ENCODE measurements at regions not wholly inside any gene's neighbourhood (a gene's known extent, or its start where the extent isn't known, plus 50 kb on each side); places are given as distances from the start of the nearest gene placed in this dataset.

DNA sequence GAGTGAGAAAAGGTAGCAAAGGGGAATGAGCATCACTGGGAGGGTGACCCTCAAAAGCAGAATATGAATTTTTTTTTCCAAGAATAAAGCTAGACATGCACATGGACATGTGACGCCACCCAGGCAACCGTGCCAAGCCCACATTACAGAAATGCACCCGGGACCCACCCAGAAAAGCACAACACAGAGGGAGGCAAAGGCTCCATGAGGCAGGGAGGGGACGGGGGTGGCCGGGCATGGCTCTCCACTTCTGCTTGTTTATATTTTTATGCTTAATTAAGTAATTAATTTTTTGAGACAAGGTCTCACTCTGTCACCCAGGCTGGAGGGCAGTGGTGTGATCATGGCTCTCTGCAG, 1524.3 kb downstream of the BRD1 start:
- Histone ChIP-seq H3K4me1 (ENCODE audit: insufficient read depth) (no peaks in the 10 kb centered on the region), H3K79me2 (replicated peaks; ENCODE audit: insufficient read depth) (no peaks in the 10 kb centered on the region), H4K20me1 (replicated peaks; ENCODE audit: insufficient read depth) (no peaks in the 10 kb centered on the region), H3K27me3 (ENCODE audit: insufficient read depth) (no peaks in the 10 kb centered on the region), H2AFZ (no peak overlapping the region), H3F3A (replicated peaks; ENCODE audit: low read depth) (no peaks in the 10 kb centered on the region), H3K27ac (ENCODE audit: low read depth) (no peak overlapping the region), H3K4me3 (no peak overlapping the region), H3K36me3 (ENCODE audit: insufficient read depth) (no peaks in the 10 kb centered on the region), H3K9me2 (ENCODE audit: insufficient read depth) (no peaks in the 10 kb centered on the region), H3K4me2 (no peak overlapping the region)
- Mint-ChIP-seq H3K27me3 (ENCODE audit: insufficient read depth, low read depth, poor library complexity) (peaks cover 9% of the 10 kb centered on the region), H3K27ac (no peak overlapping the region), H3K4me1 (peaks cover 8% of the 10 kb centered on the region; the same call in 2 of the 3 replicates), H3K36me3 (ENCODE audit: low read depth) (no peaks in the 10 kb centered on the region; the same call in 2 of the 3 replicates), H3K4me3 (no peak overlapping the region), H3K9me3 (no peaks in the 10 kb centered on the region)
- ATAC-seq = no peak
- no peak for TF ChIP-seq EZH2 (IDR thresholded peaks at IDR 0.05; ENCODE audit: low read depth, unreplicated experiment)
- no peak for TF ChIP-seq EZH2phosphoT487 (IDR thresholded peaks at IDR 0.05; ENCODE audit: unreplicated experiment)
- no peak for TF ChIP-seq POLR2AphosphoS5 (IDR thresholded peaks at IDR 0.05; ENCODE audit: low read depth)
- no peak for TF ChIP-seq STAT1 (IDR thresholded peaks at IDR 0.05; ENCODE audit: unreplicated experiment)
- TF ChIP-seq, protein P1, sequence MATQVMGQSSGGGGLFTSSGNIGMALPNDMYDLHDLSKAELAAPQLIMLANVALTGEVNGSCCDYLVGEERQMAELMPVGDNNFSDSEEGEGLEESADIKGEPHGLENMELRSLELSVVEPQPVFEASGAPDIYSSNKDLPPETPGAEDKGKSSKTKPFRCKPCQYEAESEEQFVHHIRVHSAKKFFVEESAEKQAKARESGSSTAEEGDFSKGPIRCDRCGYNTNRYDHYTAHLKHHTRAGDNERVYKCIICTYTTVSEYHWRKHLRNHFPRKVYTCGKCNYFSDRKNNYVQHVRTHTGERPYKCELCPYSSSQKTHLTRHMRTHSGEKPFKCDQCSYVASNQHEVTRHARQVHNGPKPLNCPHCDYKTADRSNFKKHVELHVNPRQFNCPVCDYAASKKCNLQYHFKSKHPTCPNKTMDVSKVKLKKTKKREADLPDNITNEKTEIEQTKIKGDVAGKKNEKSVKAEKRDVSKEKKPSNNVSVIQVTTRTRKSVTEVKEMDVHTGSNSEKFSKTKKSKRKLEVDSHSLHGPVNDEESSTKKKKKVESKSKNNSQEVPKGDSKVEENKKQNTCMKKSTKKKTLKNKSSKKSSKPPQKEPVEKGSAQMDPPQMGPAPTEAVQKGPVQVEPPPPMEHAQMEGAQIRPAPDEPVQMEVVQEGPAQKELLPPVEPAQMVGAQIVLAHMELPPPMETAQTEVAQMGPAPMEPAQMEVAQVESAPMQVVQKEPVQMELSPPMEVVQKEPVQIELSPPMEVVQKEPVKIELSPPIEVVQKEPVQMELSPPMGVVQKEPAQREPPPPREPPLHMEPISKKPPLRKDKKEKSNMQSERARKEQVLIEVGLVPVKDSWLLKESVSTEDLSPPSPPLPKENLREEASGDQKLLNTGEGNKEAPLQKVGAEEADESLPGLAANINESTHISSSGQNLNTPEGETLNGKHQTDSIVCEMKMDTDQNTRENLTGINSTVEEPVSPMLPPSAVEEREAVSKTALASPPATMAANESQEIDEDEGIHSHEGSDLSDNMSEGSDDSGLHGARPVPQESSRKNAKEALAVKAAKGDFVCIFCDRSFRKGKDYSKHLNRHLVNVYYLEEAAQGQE (IDR thresholded peaks at IDR 0.05; ENCODE audit: unreplicated experiment) = no peak
- TF ChIP-seq, protein P2, sequence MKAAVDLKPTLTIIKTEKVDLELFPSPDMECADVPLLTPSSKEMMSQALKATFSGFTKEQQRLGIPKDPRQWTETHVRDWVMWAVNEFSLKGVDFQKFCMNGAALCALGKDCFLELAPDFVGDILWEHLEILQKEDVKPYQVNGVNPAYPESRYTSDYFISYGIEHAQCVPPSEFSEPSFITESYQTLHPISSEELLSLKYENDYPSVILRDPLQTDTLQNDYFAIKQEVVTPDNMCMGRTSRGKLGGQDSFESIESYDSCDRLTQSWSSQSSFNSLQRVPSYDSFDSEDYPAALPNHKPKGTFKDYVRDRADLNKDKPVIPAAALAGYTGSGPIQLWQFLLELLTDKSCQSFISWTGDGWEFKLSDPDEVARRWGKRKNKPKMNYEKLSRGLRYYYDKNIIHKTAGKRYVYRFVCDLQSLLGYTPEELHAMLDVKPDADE (IDR thresholded peaks at IDR 0.05) = no peak
- TF ChIP-seq, protein P3, sequence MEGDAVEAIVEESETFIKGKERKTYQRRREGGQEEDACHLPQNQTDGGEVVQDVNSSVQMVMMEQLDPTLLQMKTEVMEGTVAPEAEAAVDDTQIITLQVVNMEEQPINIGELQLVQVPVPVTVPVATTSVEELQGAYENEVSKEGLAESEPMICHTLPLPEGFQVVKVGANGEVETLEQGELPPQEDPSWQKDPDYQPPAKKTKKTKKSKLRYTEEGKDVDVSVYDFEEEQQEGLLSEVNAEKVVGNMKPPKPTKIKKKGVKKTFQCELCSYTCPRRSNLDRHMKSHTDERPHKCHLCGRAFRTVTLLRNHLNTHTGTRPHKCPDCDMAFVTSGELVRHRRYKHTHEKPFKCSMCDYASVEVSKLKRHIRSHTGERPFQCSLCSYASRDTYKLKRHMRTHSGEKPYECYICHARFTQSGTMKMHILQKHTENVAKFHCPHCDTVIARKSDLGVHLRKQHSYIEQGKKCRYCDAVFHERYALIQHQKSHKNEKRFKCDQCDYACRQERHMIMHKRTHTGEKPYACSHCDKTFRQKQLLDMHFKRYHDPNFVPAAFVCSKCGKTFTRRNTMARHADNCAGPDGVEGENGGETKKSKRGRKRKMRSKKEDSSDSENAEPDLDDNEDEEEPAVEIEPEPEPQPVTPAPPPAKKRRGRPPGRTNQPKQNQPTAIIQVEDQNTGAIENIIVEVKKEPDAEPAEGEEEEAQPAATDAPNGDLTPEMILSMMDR (conservative IDR thresholded peaks at IDR 0.05; ENCODE audit: low read depth in 2 of 2) = no peak
- TF ChIP-seq ZNF114 (CRISPR knock-in tag; IDR thresholded peaks at IDR 0.05) = no peak
- TF ChIP-seq JUNB (IDR thresholded peaks at IDR 0.05; ENCODE audit: unreplicated experiment) = no peak
- TF ChIP-seq, protein P4, sequence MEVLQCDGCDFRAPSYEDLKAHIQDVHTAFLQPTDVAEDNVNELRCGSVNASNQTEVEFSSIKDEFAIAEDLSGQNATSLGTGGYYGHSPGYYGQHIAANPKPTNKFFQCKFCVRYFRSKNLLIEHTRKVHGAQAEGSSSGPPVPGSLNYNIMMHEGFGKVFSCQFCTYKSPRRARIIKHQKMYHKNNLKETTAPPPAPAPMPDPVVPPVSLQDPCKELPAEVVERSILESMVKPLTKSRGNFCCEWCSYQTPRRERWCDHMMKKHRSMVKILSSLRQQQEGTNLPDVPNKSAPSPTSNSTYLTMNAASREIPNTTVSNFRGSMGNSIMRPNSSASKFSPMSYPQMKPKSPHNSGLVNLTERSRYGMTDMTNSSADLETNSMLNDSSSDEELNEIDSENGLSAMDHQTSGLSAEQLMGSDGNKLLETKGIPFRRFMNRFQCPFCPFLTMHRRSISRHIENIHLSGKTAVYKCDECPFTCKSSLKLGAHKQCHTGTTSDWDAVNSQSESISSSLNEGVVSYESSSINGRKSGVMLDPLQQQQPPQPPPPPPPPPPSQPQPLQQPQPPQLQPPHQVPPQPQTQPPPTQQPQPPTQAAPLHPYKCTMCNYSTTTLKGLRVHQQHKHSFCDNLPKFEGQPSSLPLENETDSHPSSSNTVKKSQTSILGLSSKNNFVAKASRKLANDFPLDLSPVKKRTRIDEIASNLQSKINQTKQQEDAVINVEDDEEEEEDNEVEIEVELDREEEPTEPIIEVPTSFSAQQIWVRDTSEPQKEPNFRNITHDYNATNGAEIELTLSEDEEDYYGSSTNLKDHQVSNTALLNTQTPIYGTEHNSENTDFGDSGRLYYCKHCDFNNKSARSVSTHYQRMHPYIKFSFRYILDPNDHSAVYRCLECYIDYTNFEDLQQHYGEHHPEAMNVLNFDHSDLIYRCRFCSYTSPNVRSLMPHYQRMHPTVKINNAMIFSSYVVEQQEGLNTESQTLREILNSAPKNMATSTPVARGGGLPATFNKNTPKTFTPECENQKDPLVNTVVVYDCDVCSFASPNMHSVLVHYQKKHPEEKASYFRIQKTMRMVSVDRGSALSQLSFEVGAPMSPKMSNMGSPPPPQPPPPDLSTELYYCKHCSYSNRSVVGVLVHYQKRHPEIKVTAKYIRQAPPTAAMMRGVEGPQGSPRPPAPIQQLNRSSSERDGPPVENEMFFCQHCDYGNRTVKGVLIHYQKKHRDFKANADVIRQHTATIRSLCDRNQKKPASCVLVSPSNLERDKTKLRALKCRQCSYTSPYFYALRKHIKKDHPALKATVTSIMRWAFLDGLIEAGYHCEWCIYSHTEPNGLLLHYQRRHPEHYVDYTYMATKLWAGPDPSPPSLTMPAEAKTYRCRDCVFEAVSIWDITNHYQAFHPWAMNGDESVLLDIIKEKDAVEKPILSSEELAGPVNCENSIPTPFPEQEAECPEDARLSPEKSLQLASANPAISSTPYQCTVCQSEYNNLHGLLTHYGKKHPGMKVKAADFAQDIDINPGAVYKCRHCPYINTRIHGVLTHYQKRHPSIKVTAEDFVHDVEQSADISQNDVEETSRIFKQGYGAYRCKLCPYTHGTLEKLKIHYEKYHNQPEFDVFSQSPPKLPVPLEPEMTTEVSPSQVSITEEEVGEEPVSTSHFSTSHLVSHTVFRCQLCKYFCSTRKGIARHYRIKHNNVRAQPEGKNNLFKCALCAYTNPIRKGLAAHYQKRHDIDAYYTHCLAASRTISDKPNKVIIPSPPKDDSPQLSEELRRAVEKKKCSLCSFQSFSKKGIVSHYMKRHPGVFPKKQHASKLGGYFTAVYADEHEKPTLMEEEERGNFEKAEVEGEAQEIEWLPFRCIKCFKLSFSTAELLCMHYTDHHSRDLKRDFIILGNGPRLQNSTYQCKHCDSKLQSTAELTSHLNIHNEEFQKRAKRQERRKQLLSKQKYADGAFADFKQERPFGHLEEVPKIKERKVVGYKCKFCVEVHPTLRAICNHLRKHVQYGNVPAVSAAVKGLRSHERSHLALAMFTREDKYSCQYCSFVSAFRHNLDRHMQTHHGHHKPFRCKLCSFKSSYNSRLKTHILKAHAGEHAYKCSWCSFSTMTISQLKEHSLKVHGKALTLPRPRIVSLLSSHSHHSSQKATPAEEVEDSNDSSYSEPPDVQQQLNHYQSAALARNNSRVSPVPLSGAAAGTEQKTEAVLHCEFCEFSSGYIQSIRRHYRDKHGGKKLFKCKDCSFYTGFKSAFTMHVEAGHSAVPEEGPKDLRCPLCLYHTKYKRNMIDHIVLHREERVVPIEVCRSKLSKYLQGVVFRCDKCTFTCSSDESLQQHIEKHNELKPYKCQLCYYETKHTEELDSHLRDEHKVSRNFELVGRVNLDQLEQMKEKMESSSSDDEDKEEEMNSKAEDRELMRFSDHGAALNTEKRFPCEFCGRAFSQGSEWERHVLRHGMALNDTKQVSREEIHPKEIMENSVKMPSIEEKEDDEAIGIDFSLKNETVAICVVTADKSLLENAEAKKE (CRISPR knock-in tag; IDR thresholded peaks at IDR 0.05) = no peak
- TF ChIP-seq ZNF331 (CRISPR knock-in tag; IDR thresholded peaks at IDR 0.05; ENCODE audit: low read depth) = no peak
- TF ChIP-seq NANOG (IDR thresholded peaks at IDR 0.05; ENCODE audit: borderline replicate concordance) = no peak
- no peak for TF ChIP-seq CREB1 (CRISPR knock-in tag; IDR thresholded peaks at IDR 0.05; ENCODE audit: low read depth)
- no peak for DNase-seq (ENCODE audit: low spot score)

Measured in GM23338 (cell line).